ENCODE measurements at regions not wholly inside any gene's neighbourhood (a gene's known extent, or its start where the extent isn't known, plus 50 kb on each side); places are given as distances from the start of the nearest gene placed in this dataset.

- no peak for TF ChIP-seq CTCF (IDR thresholded peaks at IDR 0.05; ENCODE audit: insufficient read depth, low read depth, low read length)
- no peak for TF ChIP-seq EZH2 (IDR thresholded peaks at IDR 0.05; ENCODE audit: insufficient read depth, low read length)
Observed at GRCh38 chr5:21665524-21665923, 1187.6 kb downstream of the CDH12 start.
